Gastrocnemius medialis (tissue), 4 donors: ENCODE measurements at regions not wholly inside any gene's neighbourhood (a gene's known extent, or its start where the extent isn't known, plus 50 kb on each side); places are given as distances from the start of the nearest gene placed in this dataset.

Experiments used
- POLR2A ChIP-seq, 2 donors: fragments of 450-650 bp; IDR thresholded peaks; one replicate each; pipeline ENCODE4 v1.6.1; 2017; ENCODE audit warnings: antibody characterized with exemption in 2 of 2, mild to moderate bottlenecking in 2 of 2, moderate library complexity in 2 of 2
- TF ChIP-seq, protein P1 (sequence below), 5 experiments: fragments of 450-650 bp in 3 of 5; fragments of 200-600 bp in 2 of 5; sonication (generic) in 2 of 5; IDR thresholded peaks in 4 of 5; conservative IDR thresholded peaks in 1 of 5; 1 replicate in 4 of 5; 2 replicates in 1 of 5; pipeline ENCODE4 v1.5.1; 2016 to 2019; ENCODE audit warnings: antibody characterized with exemption in 5 of 5, mild to moderate bottlenecking in 3 of 5, moderate library complexity in 3 of 5

GRCh38 chr10:44070282-44070681 is 314.6 kb downstream of the CXCL12 start:
- TF ChIP-seq POLR2A (IDR thresholded peaks at IDR 0.05), result no peak
- TF ChIP-seq, protein P1, sequence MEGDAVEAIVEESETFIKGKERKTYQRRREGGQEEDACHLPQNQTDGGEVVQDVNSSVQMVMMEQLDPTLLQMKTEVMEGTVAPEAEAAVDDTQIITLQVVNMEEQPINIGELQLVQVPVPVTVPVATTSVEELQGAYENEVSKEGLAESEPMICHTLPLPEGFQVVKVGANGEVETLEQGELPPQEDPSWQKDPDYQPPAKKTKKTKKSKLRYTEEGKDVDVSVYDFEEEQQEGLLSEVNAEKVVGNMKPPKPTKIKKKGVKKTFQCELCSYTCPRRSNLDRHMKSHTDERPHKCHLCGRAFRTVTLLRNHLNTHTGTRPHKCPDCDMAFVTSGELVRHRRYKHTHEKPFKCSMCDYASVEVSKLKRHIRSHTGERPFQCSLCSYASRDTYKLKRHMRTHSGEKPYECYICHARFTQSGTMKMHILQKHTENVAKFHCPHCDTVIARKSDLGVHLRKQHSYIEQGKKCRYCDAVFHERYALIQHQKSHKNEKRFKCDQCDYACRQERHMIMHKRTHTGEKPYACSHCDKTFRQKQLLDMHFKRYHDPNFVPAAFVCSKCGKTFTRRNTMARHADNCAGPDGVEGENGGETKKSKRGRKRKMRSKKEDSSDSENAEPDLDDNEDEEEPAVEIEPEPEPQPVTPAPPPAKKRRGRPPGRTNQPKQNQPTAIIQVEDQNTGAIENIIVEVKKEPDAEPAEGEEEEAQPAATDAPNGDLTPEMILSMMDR (IDR thresholded peaks at IDR 0.05 in 4 of 5, conservative IDR thresholded peaks at IDR 0.05 in 1 of 5), result no peak
